ENCODE measurements at regions not wholly inside any gene's neighbourhood (a gene's known extent, or its start where the extent isn't known, plus 50 kb on each side); places are given as distances from the start of the nearest gene placed in this dataset.

DNA sequence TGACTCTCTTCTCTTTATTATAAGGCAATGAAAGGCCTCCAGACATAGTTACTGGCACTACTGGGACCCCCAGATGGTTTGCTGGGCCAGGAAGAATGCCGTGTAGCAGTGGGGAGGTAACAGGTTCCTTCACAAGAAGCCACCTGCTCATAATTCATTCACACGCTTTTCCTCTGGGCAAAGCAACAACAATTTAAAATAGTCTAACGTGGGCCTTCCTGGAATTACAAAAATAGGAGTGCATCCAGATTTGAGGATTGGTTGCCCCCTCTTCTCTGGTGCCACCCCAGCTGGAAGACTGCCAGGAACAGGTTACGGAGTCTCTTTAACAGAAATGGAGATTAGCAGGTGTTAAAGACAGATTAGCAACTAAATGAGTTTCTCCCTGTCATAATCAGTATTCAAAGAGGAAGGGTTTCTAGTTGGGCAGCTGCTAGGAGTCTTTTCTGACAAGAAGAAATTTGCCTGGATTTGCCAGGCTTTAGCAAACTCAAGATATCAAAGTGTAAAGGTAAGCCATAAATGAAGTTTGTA is 409.6 kb downstream of the NPIPA8 start:
- no TSS peak for BruUV-seq (replicated peaks)
- TF ChIP-seq, protein P1, sequence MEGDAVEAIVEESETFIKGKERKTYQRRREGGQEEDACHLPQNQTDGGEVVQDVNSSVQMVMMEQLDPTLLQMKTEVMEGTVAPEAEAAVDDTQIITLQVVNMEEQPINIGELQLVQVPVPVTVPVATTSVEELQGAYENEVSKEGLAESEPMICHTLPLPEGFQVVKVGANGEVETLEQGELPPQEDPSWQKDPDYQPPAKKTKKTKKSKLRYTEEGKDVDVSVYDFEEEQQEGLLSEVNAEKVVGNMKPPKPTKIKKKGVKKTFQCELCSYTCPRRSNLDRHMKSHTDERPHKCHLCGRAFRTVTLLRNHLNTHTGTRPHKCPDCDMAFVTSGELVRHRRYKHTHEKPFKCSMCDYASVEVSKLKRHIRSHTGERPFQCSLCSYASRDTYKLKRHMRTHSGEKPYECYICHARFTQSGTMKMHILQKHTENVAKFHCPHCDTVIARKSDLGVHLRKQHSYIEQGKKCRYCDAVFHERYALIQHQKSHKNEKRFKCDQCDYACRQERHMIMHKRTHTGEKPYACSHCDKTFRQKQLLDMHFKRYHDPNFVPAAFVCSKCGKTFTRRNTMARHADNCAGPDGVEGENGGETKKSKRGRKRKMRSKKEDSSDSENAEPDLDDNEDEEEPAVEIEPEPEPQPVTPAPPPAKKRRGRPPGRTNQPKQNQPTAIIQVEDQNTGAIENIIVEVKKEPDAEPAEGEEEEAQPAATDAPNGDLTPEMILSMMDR (IDR thresholded peaks at IDR 0.05; ENCODE audit: unreplicated experiment): no peak
- no peaks in the 10 kb centered on the region for H3K4me1 Mint-ChIP-seq (ENCODE audit: insufficient read depth, unreplicated experiment)
- CTCF ChIA-PET: no interaction called here
- intact Hi-C loops (cut with micrococcal nuclease): no loop called here
- H3K4me3 Mint-ChIP-seq (ENCODE audit: unreplicated experiment): no peak overlapping the region
- no peak for DNase-seq (ENCODE audit: unreplicated experiment)
- peaks cover 35% of the 10 kb centered on the region for H3K9me3 Mint-ChIP-seq (ENCODE audit: unreplicated experiment)
- H3K27me3 Mint-ChIP-seq (ENCODE audit: insufficient read depth, unreplicated experiment): no peaks in the 10 kb centered on the region
- H3K27ac Mint-ChIP-seq (ENCODE audit: low read depth, unreplicated experiment): no peak overlapping the region
- POLR2A ChIA-PET: no interaction called here
- no peaks in the 10 kb centered on the region for H3K36me3 Mint-ChIP-seq (ENCODE audit: insufficient read depth, unreplicated experiment)

DNA sequence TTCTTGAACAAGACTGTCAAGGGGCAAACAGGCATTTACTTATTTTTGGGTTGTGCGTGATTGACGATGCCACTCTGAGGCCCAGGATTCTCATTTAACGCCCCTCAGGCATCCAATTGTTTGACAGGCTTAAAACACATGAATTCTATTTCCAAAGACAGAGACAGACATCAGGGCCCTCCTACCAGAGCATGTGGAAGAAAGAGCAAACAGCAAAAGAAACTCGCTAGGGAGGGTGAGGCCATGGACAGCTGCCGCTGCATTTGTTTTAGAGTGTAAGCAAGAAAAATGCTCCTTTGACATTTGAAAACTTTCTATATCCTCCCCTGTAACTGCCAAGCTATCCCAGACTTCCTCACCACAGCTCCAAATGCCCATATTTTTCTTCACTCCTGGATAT is 410.1 kb downstream of the NPIPA8 start:
- no peak overlapping the region for H3K4me3 Mint-ChIP-seq (ENCODE audit: unreplicated experiment)
- H3K9me3 Mint-ChIP-seq (ENCODE audit: unreplicated experiment): peaks cover 36% of the 10 kb centered on the region
- POLR2A ChIA-PET: no interaction called here
- DNase-seq (ENCODE audit: unreplicated experiment): no peak
- intact Hi-C loops (cut with micrococcal nuclease): no loop called here
- BruUV-seq (replicated peaks): no TSS peak
- H3K27ac Mint-ChIP-seq (ENCODE audit: low read depth, unreplicated experiment): no peak overlapping the region
- CTCF ChIA-PET: no interaction called here
- H3K36me3 Mint-ChIP-seq (ENCODE audit: insufficient read depth, unreplicated experiment): no peaks in the 10 kb centered on the region
- H3K4me1 Mint-ChIP-seq (ENCODE audit: insufficient read depth, unreplicated experiment): no peaks in the 10 kb centered on the region
- H3K27me3 Mint-ChIP-seq (ENCODE audit: insufficient read depth, unreplicated experiment): no peaks in the 10 kb centered on the region
- TF ChIP-seq, protein P1 (IDR thresholded peaks at IDR 0.05; ENCODE audit: unreplicated experiment): no peak

DNA sequence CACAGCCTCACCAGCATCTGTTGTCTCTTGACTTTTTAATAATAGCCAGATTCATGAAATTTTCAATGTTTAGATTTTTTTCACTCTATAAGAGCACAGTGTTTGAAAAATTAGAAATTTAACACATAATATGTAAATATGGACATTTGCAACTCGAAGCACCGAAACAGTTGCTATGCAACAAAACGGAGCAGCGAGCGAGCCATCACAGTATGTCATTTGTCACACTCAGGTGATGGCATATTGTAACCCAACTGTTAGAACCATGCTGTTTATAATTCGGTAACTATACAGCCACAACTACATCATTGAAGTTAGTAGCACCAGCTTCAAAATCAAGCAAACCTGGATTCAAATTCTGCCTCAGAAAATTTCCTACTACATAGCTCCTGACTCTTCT is 410.8 kb downstream of the NPIPA8 start:
- TF ChIP-seq, protein P1 (IDR thresholded peaks at IDR 0.05; ENCODE audit: unreplicated experiment): no peak
- peaks cover 31% of the 10 kb centered on the region for H3K9me3 Mint-ChIP-seq (ENCODE audit: unreplicated experiment)
- H3K4me3 Mint-ChIP-seq (ENCODE audit: unreplicated experiment): no peak overlapping the region
- DNase-seq (ENCODE audit: unreplicated experiment): no peak
- no peaks in the 10 kb centered on the region for H3K4me1 Mint-ChIP-seq (ENCODE audit: insufficient read depth, unreplicated experiment)
- intact Hi-C loops (cut with micrococcal nuclease): no loop called here
- no peak overlapping the region for H3K27ac Mint-ChIP-seq (ENCODE audit: low read depth, unreplicated experiment)
- no peaks in the 10 kb centered on the region for H3K27me3 Mint-ChIP-seq (ENCODE audit: insufficient read depth, unreplicated experiment)
- no TSS peak for BruUV-seq (replicated peaks)
- H3K36me3 Mint-ChIP-seq (ENCODE audit: insufficient read depth, unreplicated experiment): no peaks in the 10 kb centered on the region
- CTCF ChIA-PET: no interaction called here
- POLR2A ChIA-PET: no interaction called here

DNA sequence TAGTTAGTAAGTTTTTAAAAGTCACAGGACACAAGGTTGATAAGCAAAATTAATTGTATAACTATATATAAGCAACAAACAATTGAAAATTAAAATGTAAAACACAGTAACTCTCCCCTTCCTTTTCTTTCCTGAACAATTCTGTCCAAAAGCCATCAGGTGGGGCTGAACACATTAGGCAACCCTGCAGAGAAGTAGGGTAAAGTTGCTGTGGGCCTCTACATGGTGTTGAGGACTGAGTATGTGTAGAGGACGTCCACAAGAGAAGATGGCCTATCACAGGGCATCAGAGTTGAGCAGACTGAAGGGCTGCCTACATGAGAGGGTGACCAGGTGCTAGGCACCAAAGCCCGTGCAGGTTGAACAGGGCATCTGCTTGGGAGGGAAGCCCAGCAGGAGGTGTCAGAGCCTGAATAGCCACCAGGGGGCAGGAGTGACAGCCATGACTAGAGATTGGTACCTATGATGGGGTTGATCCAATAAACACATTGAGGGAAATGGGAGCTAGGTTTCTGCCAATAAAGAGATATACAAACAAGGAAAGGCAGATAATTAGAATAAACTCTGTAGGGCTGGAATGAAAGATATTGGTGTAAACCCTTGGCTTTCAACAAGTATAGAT is 415.1 kb downstream of the NPIPA8 start:
- BruUV-seq (replicated peaks): no TSS peak
- Mint-ChIP-seq H3K9me3 (ENCODE audit: unreplicated experiment) (peaks cover 31% of the 10 kb centered on the region), H3K27me3 (ENCODE audit: insufficient read depth, unreplicated experiment) (no peaks in the 10 kb centered on the region), H3K4me3 (ENCODE audit: unreplicated experiment) (no peak overlapping the region), H3K4me1 (ENCODE audit: insufficient read depth, unreplicated experiment) (no peaks in the 10 kb centered on the region), H3K27ac (ENCODE audit: low read depth, unreplicated experiment) (no peak overlapping the region), H3K36me3 (ENCODE audit: insufficient read depth, unreplicated experiment) (no peaks in the 10 kb centered on the region)
- TF ChIP-seq, protein P1 (IDR thresholded peaks at IDR 0.05; ENCODE audit: unreplicated experiment): no peak
- intact Hi-C loops (cut with micrococcal nuclease): no loop called here
- POLR2A ChIA-PET: interaction anchor here (0.6 kb wide), 1 partner anchor 531 kb away, joined by 3 read pairs; no protein-coding TSS in a partner anchor
- CTCF ChIA-PET: no interaction called here
- peak; percentile 30 for DNase-seq (ENCODE audit: unreplicated experiment)

All from MCF 10A (cell line).